T-helper 2 cell treated with Interferon-gamma antibody and Interleukin-4, amounts not matched to agents 100 ng/mL and 5 ng/mL, for 36 hours (primary cell): ENCODE measurements at regions not wholly inside any gene's neighbourhood (a gene's known extent, or its start where the extent isn't known, plus 50 kb on each side); places are given as distances from the start of the nearest gene placed in this dataset.
"Not testable (repeated sequence)": the region's sequence is repeated elsewhere in the genome, so short reads cannot be mapped to it uniquely, and the experiment has no call there.

Source experiments
- intact Hi-C: fragments of 100-400 bp; cut with micrococcal nuclease; formaldehyde crosslinking; loops from one replicate; pipeline ENCODE4 v1.15.1; 2023

DNA sequence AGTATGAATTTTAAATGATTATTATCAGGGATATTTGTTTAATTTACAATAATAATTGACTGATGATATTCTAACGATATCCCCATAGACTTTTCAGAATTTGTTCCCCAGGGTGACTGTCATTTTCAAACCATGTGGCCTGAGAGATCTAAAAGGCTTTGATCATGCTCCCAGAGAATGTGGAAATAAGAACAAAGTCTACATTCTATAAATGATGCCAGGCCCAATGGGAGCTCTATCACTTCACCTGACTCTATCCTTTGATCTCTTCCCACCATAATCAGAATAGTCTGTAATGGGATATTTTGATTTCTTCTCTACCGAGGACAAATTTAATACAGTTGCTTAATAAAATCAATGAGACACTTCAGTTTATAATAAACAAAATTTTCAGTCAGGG lies 483.4 kb upstream of the IRAK1BP1 start:
- intact Hi-C loops = no loop called here

GRCh38 chr6:78386854-78387253 lies 480.5 kb upstream of the IRAK1BP1 start:
- intact Hi-C loops = not testable (repeated sequence)

DNA sequence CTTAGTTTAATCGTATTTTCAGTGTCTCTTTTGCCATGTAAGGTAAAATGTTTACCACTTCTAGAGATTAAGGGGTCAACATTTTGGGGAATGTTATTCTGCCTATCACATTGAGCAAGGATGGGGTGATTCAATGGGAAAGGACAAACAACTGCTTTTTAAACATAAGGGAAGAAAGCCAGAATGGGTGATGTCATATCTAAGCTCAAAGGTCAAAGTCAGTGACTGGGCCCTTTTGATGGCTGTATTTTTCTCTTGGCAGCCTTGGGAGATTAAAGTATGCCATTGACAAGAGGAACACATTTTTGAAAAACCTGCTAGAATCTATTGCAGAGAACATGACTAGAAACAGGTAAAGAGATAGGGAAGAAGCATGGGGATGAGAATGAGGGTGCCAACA lies 477.3 kb upstream of the IRAK1BP1 start:
- intact Hi-C loops = no loop called here

DNA sequence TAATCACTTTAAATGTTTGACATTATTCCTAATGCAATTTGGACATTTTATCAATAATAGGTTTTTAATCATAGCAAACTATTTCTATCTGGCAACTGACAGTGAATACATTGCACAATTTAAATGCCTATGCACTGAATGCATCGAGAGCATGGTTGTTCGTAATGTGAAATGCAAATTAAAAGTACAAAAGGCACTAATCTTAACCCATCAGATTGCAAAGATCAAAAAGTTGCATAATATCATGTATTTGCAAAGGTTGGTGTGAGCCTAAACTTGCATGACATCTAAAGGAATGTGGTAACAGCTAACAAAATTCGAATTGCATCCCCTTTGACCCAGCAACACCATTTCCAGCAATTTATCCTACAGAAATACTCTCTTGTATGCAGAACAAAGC lies 469.9 kb upstream of the IRAK1BP1 start:
- intact Hi-C loops = no loop called here

GRCh38 chr6:78398292-78398691 lies 469.1 kb upstream of the IRAK1BP1 start:
- intact Hi-C loops = no loop called here

- intact Hi-C loops = no loop called here
Observed at GRCh38 chr6:78400076-78400475, 467.3 kb upstream of the IRAK1BP1 start.

GRCh38 chr6:78427386-78427785 lies 440.0 kb upstream of the IRAK1BP1 start:
- intact Hi-C loops = no loop called here

GRCh38 chr6:78430521-78430920 lies 436.8 kb upstream of the IRAK1BP1 start:
- intact Hi-C loops = no loop called here

GRCh38 chr6:78435671-78436070 lies 431.7 kb upstream of the IRAK1BP1 start:
- intact Hi-C loops = no loop called here

DNA sequence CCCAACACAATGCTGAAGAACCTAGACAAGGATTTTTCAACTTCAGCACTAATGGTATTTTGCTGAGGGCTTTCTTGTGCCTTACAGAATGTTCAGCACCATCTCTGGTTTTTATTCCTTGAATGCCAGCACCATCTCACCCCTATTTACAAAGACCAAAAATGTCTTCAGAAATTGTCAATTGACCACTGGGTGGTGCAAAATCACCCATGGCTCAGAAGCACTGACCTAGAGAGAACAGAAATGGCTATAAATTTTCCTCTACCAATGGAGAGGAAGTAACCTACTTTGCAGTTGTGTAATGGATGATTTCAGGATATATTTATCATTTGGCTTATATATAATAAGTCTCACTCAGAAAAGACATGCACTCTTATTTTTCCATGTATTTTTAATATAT lies 431.0 kb upstream of the IRAK1BP1 start:
- intact Hi-C loops = no loop called here

DNA sequence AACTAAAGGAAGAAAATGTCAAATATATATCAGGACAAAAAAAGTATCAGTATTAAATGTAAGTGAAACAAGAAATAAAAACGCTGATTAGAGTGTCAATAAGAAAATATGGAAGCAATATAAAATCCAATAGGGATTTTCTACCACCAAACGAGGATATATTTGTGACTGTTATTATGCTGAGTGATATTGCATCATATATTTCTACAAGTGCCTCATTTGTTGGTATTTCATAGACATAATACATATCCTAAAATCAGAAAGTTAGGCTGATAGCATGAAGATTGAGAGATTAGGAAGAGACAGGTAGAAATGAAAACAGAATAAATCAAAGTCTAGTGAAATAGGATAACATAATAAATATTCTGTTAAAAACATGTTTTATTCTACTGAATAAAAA lies 429.2 kb upstream of the IRAK1BP1 start:
- intact Hi-C loops = no loop called here

GRCh38 chr6:78460711-78461110 lies 406.6 kb upstream of the IRAK1BP1 start:
- intact Hi-C loops = no loop called here

GRCh38 chr6:78462728-78463127 lies 404.6 kb upstream of the IRAK1BP1 start:
- intact Hi-C loops = no loop called here

GRCh38 chr6:78465059-78465634 lies 402.2 kb upstream of the IRAK1BP1 start:
- intact Hi-C loops = no loop called here

DNA sequence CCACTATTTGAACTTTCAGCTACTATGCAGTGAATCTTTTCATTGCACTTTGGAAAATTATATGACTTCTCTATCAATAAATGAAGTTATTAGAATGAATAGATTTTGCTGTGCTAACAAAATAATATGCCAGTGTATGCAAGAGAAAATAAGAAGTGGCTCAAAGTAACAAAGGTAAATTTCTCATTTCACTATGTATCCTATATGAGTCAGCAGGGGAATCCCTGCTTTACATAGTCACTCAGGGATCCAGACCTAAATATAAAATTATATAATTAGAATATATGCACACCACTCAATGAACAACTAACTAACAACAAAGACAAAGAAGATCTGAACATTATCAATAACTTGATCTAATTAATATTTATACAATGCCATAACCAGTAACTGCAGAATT lies 390.8 kb upstream of the IRAK1BP1 start:
- intact Hi-C loops = no loop called here

DNA sequence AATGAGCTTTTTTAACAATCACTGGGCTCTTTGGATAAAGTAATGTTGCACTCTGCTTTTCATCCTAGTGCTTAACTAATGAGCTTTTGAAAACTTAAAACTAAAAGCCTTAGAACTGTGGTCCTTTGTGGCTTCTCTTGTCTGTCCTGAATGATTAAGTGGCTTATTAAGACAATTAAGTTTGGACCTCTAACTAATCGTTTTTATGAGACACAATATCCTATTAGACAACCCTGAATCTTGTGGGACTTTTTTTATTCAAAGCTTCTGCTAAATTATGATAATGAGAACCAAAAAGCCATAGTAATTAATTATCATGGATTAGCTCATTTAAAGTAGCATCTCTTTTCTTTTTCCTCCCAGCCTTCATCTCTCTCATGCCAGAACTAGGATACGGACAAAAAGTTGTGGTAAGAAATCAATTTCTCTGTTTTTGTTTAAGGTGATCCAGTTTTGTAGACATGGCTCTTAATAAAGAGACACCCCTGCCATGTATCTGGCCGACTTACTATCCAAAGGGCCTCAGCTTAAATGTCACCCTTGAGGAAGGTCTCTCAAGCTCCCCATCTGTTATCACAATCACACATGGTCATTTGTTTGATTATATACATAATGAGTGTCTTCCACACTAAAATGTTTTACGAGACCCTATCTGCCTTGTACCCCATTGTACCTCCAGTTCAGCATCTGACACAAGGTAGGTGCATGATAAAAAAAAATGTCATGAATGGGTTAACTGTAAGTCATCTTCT lies 384.4 kb upstream of the IRAK1BP1 start:
- intact Hi-C loops = no loop called here

DNA sequence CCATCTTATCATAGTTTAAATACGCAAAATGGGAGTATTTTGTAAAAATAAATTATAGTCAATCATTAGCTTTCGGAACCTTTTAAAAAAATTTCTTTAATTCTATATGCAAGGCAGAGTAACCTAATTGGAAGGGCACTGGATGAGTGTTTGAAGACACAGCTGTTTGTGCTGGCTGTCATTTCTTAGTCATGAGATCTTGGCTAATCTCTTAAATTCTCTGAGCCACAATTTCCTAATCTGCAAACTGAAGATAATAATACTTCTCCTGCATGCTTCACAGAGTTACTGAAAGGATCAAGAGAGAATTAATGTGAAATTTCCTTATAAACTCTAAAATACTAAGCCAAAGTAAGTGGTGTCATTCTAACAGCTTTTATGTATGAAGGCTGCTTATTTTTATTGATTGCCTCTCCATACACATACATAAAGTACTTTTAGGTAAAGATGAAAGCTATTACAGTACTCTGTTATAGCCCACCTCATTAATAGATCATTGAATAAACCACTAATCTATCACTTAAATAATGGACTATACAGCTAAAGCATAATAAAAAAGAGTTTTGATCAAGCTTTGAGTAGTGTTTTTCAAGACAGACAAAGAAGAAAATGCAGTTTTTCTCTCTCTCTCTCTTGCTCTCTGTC lies 383.7 kb upstream of the IRAK1BP1 start:
- intact Hi-C loops = no loop called here

- intact Hi-C loops = no loop called here
Observed at GRCh38 chr6:78484198-78485064, 382.9 kb upstream of the IRAK1BP1 start.

GRCh38 chr6:78487401-78487800 lies 379.9 kb upstream of the IRAK1BP1 start:
- intact Hi-C loops = no loop called here

DNA sequence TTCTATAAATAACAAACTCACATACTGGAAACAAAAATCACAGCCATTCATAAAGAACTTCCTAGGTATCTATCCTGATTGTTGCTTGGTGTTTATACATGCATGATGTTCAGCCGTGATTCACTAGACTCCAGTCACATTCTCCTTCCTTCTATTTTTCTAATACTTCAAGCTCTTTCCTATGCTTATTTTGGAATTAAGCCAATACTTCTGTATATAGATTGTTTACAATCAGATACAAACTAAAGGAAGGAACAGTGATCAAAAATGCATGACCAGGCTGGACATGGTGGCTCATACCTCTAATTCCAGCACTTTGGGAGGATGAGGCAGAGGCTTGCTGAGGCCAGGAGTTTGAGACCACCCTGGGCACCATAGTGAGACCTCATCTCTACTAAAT lies 377.5 kb upstream of the IRAK1BP1 start:
- intact Hi-C loops = no loop called here

DNA sequence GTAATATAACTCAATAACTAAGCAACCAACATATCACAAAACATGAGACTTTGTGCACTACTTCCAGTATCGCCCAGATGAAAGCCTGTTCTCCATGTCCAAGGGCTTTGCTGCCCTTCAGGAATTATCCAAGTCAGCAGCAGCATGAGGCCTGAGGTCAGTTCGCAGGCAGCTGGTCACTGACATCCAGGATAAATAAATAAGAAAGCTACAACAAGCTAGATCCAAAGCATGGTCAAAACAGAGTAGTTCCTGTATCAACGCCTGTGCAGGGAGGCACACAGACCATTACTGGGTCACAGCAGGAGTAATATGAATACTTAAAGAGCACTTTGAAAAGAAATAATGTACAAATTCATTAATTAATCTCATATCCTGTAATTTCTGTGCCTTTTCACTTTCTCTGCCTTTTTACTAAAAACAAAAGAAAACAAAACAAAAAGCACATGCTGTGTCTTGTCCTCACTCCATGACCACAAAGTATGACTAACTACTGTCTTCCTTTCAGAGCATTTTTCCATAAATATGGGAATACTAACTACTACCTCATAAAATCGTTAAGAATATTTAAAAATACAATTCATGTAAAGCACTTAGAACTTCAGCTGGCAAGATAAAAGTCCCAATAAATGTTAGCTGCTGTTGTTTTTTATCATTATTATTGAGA lies 374.9 kb upstream of the IRAK1BP1 start:
- intact Hi-C loops = no loop called here
